ENCODE measurements at regions not wholly inside any gene's neighbourhood (a gene's known extent, or its start where the extent isn't known, plus 50 kb on each side); places are given as distances from the start of the nearest gene placed in this dataset.

DNA sequence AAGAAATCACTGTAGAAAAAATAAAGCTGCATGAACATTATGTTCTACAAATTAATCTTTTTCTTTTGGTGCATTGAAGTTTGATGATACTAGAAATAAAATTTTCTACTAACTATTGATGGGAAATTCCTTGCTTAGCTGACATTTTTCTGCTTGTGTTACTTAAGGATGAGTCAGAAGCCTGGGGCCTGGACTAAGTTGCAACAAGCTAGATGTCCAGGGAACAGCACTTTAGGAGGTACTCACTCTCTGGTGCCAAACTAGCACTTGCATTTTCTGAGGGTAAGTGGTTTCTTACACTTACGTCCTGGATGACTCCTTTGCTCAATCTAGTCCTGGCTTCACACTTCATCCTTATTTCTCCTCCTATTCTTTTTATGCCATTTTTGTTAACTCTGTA is 945.1 kb downstream of the IGSF11 start:
- TF ChIP-seq, protein P1, sequence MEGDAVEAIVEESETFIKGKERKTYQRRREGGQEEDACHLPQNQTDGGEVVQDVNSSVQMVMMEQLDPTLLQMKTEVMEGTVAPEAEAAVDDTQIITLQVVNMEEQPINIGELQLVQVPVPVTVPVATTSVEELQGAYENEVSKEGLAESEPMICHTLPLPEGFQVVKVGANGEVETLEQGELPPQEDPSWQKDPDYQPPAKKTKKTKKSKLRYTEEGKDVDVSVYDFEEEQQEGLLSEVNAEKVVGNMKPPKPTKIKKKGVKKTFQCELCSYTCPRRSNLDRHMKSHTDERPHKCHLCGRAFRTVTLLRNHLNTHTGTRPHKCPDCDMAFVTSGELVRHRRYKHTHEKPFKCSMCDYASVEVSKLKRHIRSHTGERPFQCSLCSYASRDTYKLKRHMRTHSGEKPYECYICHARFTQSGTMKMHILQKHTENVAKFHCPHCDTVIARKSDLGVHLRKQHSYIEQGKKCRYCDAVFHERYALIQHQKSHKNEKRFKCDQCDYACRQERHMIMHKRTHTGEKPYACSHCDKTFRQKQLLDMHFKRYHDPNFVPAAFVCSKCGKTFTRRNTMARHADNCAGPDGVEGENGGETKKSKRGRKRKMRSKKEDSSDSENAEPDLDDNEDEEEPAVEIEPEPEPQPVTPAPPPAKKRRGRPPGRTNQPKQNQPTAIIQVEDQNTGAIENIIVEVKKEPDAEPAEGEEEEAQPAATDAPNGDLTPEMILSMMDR (IDR thresholded peaks at IDR 0.05; ENCODE audit: low read length): no peak
- no peak for TF ChIP-seq EZH2 (optimal IDR thresholded peaks at IDR 0.05; ENCODE audit: low read depth, low read length)

Data from MM.1S (cell line).